ENCODE measurements at regions not wholly inside any gene's neighbourhood (a gene's known extent, or its start where the extent isn't known, plus 50 kb on each side); places are given as distances from the start of the nearest gene placed in this dataset.

- TF ChIP-seq GATA2 (IDR thresholded peaks at IDR 0.05; ENCODE audit: low read depth, low read length) = no peak
Observed at GRCh38 chr4:28109801-28110200, 1249.2 kb downstream of the STIM2 start.

- TF ChIP-seq GATA3 (IDR thresholded peaks at IDR 0.05; ENCODE audit: low read depth, low read length) = no peak
- no peak for TF ChIP-seq GATA2 (IDR thresholded peaks at IDR 0.05; ENCODE audit: low read depth, low read length)
Observed at GRCh38 chr4:28117084-28117682, 1256.5 kb downstream of the STIM2 start.

GRCh38 chr4:28146191-28146590 lies 1285.5 kb downstream of the STIM2 start:
- TF ChIP-seq GATA3 (IDR thresholded peaks at IDR 0.05; ENCODE audit: low read depth, low read length) (no peak), GATA2 (IDR thresholded peaks at IDR 0.05; ENCODE audit: low read depth, low read length) (no peak)

GRCh38 chr4:28148221-28148620 lies 1287.6 kb downstream of the STIM2 start:
- TF ChIP-seq GATA3 (IDR thresholded peaks at IDR 0.05; ENCODE audit: low read depth, low read length) (no peak), GATA2 (IDR thresholded peaks at IDR 0.05; ENCODE audit: low read depth, low read length) (no peak)

GRCh38 chr4:28149762-28150161 lies 1289.1 kb downstream of the STIM2 start:
- TF ChIP-seq GATA2 (IDR thresholded peaks at IDR 0.05; ENCODE audit: low read depth, low read length) = no peak

- TF ChIP-seq GATA2 (IDR thresholded peaks at IDR 0.05; ENCODE audit: low read depth, low read length) (no peak), GATA3 (IDR thresholded peaks at IDR 0.05; ENCODE audit: low read depth, low read length) (no peak)
Observed at GRCh38 chr4:28151314-28151713, 1290.7 kb downstream of the STIM2 start.

GRCh38 chr4:28167411-28167810 lies 1306.8 kb downstream of the STIM2 start:
- TF ChIP-seq GATA3 (IDR thresholded peaks at IDR 0.05; ENCODE audit: low read depth, low read length) (no peak), GATA2 (IDR thresholded peaks at IDR 0.05; ENCODE audit: low read depth, low read length) (no peak)

- TF ChIP-seq GATA2 (IDR thresholded peaks at IDR 0.05; ENCODE audit: low read depth, low read length) = no peak
- no peak for TF ChIP-seq GATA3 (IDR thresholded peaks at IDR 0.05; ENCODE audit: low read depth, low read length)
Observed at GRCh38 chr4:28176942-28177341, 1316.3 kb downstream of the STIM2 start.

- TF ChIP-seq GATA3 (IDR thresholded peaks at IDR 0.05; ENCODE audit: low read depth, low read length) (no peak), GATA2 (IDR thresholded peaks at IDR 0.05; ENCODE audit: low read depth, low read length) (no peak)
Observed at GRCh38 chr4:28177641-28178040, 1317.0 kb downstream of the STIM2 start.

GRCh38 chr4:28179126-28179525 lies 1318.5 kb downstream of the STIM2 start:
- TF ChIP-seq GATA3 (IDR thresholded peaks at IDR 0.05; ENCODE audit: low read depth, low read length) (no peak), GATA2 (IDR thresholded peaks at IDR 0.05; ENCODE audit: low read depth, low read length) (no peak)

- TF ChIP-seq GATA2 (IDR thresholded peaks at IDR 0.05; ENCODE audit: low read depth, low read length) (no peak), GATA3 (IDR thresholded peaks at IDR 0.05; ENCODE audit: low read depth, low read length) (no peak)
Observed at GRCh38 chr4:28209371-28209924, 1348.8 kb downstream of the STIM2 start.

- TF ChIP-seq GATA2 (IDR thresholded peaks at IDR 0.05; ENCODE audit: low read depth, low read length) = no peak; the same call in 1 of the 2 replicates
- TF ChIP-seq GATA3 (IDR thresholded peaks at IDR 0.05; ENCODE audit: low read depth, low read length) = no peak
Observed at GRCh38 chr4:28211676-28212470, 1351.2 kb downstream of the STIM2 start.

- TF ChIP-seq GATA2 (IDR thresholded peaks at IDR 0.05; ENCODE audit: low read depth, low read length) = no peak
- TF ChIP-seq GATA3 (IDR thresholded peaks at IDR 0.05; ENCODE audit: low read depth, low read length) = no peak
Observed at GRCh38 chr4:28221536-28221935, 1360.9 kb downstream of the STIM2 start.

GRCh38 chr4:28225050-28225449 lies 1364.4 kb downstream of the STIM2 start:
- TF ChIP-seq GATA3 (IDR thresholded peaks at IDR 0.05; ENCODE audit: low read depth, low read length) (no peak), GATA2 (IDR thresholded peaks at IDR 0.05; ENCODE audit: low read depth, low read length) (no peak)

Data from SH-SY5Y (cell line).